Right cardiac atrium (tissue), 5 donors: ENCODE measurements at regions not wholly inside any gene's neighbourhood (a gene's known extent, or its start where the extent isn't known, plus 50 kb on each side); places are given as distances from the start of the nearest gene placed in this dataset.

Source experiments
- ATAC-seq, 2 donors: fragments of 200-7000 bp; cut with Tn5 transposase; one replicate each; pipeline versions ENCODE4 v1.8.0 to v1.9.1; 2020; ENCODE audit warnings: moderate library complexity in 2 of 2, mild to moderate bottlenecking in 1 of 2
- DNase-seq, 3 donors: peaks; one replicate each; pipeline ENCODE4 v3.0.0-alpha.2; 2020
- H3K27ac ChIP-seq: one replicate; pipeline ENCODE4 v1.5.1; 2013; ENCODE audit warnings: mild to moderate bottlenecking, low read length, control low read depth, moderate library complexity
- H3K27me3 ChIP-seq: one replicate; pipeline ENCODE4 v1.6.1; 2013; ENCODE audit not compliant: control insufficient read depth, insufficient read depth
- H3K4me1 ChIP-seq: one replicate; pipeline ENCODE4 v1.6.1; 2013; ENCODE audit warnings: low read length; ENCODE audit not compliant: control insufficient read depth, insufficient read depth
- H3K4me3 ChIP-seq: one replicate; pipeline ENCODE4 v1.5.1; 2013; ENCODE audit warnings: low read length, control low read depth
- H3K9me3 ChIP-seq: one replicate; pipeline ENCODE4 v1.6.1; 2013; ENCODE audit warnings: low read length; ENCODE audit not compliant: control insufficient read depth
- WGBS: extraction: QIAGEN DNeasy Blood & Tissue Kit; methylation state at CpG from one replicate; pipeline ENCODE4 v1.1.7; 2013; 5-methylcytosine and 5-hydroxymethylcytosine counted together
- intact Hi-C, 4 donors: fragments of 100-400 bp; cut with DNase I; formaldehyde crosslinking; loops; one replicate each; pipeline versions ENCODE4 v1.11.0 to v1.14.0; 2022 to 2023
- donor health status: healthy with polysubstance abuse.
- donor health status: DM: no; HTN: yes; CAD: no.
- donor health status: DM: no; HTN: no; CAD: no.
- donor health status: DM: no; HTN: yes; CAD: no; lungs with severe emphysema.
- donor health status: DM: yes; HTN: yes; CAD: no.

- no peak for DNase-seq
- intact Hi-C loops, result no loop called here
- no peaks in the 10 kb centered on the region for H3K9me3 ChIP-seq
- WGBS, result 89% methylated on average over 3 of the region's 3 CpGs
- no peak for ATAC-seq
- H3K4me1 ChIP-seq, result no peaks in the 10 kb centered on the region
- no peak overlapping the region for H3K27ac ChIP-seq
- H3K4me3 ChIP-seq, result no peak overlapping the region
- no peaks in the 10 kb centered on the region for H3K27me3 ChIP-seq
These were observed 213.6 kb downstream of the RDH14 start for GRCh38 chr2:18346874-18347273.

GRCh38 chr2:18346344-18346743 lies 214.1 kb downstream of the RDH14 start:
- DNase-seq (peak in 1 of 3 donors; percentile 47), ATAC-seq (peak; percentile 62 to 84)
- Histone ChIP-seq H3K27ac (no peak overlapping the region), H3K27me3 (no peaks in the 10 kb centered on the region), H3K9me3 (no peaks in the 10 kb centered on the region), H3K4me1 (no peaks in the 10 kb centered on the region), H3K4me3 (no peak overlapping the region)
- WGBS, result 53% methylated on average over 3 of the region's 3 CpGs
- intact Hi-C loops, result no loop called here

- no peaks in the 10 kb centered on the region for H3K4me1 ChIP-seq
- intact Hi-C loops, result no loop called here
- WGBS, result 73% methylated on average over 5 of the region's 5 CpGs
- H3K27ac ChIP-seq, result no peak overlapping the region
- H3K4me3 ChIP-seq, result no peak overlapping the region
- peak; percentile 62 to 76 for ATAC-seq
- DNase-seq, result no peak
- H3K27me3 ChIP-seq, result no peaks in the 10 kb centered on the region
- no peaks in the 10 kb centered on the region for H3K9me3 ChIP-seq
These were observed 214.6 kb downstream of the RDH14 start for GRCh38 chr2:18345848-18346247.

GRCh38 chr2:18342901-18343300 lies 217.6 kb downstream of the RDH14 start:
- H3K9me3 ChIP-seq, result no peaks in the 10 kb centered on the region
- H3K4me1 ChIP-seq, result no peaks in the 10 kb centered on the region
- no peak overlapping the region for H3K4me3 ChIP-seq
- WGBS, result 87% methylated on average over 6 of the region's 6 CpGs
- no peaks in the 10 kb centered on the region for H3K27me3 ChIP-seq
- intact Hi-C loops, result no loop called here
- ATAC-seq (no peak), DNase-seq (no peak)
- no peak overlapping the region for H3K27ac ChIP-seq

- no peaks in the 10 kb centered on the region for H3K9me3 ChIP-seq
- DNase-seq (no peak), ATAC-seq (no peak)
- intact Hi-C loops, result no loop called here
- no peaks in the 10 kb centered on the region for H3K27me3 ChIP-seq
- H3K4me1 ChIP-seq, result no peaks in the 10 kb centered on the region
- H3K4me3 ChIP-seq, result no peak overlapping the region
- H3K27ac ChIP-seq, result no peak overlapping the region
- WGBS, result 58% methylated on average over 1 of the region's 1 CpG
These were observed 221.1 kb downstream of the RDH14 start for GRCh38 chr2:18339326-18339725.

GRCh38 chr2:18336975-18337374 lies 223.5 kb downstream of the RDH14 start:
- Histone ChIP-seq H3K9me3 (no peaks in the 10 kb centered on the region), H3K4me1 (no peaks in the 10 kb centered on the region), H3K27ac (no peak overlapping the region), H3K4me3 (no peak overlapping the region), H3K27me3 (no peaks in the 10 kb centered on the region)
- DNase-seq, result no peak
- ATAC-seq, result no peak
- 58% methylated on average over 2 of the region's 2 CpGs for WGBS
- intact Hi-C loops, result no loop called here

GRCh38 chr2:18332477-18332876 lies 228.0 kb downstream of the RDH14 start:
- H3K4me3 ChIP-seq, result no peak overlapping the region
- H3K27ac ChIP-seq, result no peak overlapping the region
- 89% methylated on average over 6 of the region's 6 CpGs for WGBS
- intact Hi-C loops, result no loop called here
- H3K27me3 ChIP-seq, result no peaks in the 10 kb centered on the region
- ATAC-seq, result peak in 1 of 2 donors; percentile 33
- no peaks in the 10 kb centered on the region for H3K9me3 ChIP-seq
- no peaks in the 10 kb centered on the region for H3K4me1 ChIP-seq
- peak in 2 of 3 donors; percentile 23 to 27 for DNase-seq

GRCh38 chr2:18325118-18325517 lies 235.3 kb downstream of the RDH14 start:
- no peaks in the 10 kb centered on the region for H3K9me3 ChIP-seq
- intact Hi-C loops, result no loop called here
- DNase-seq (no peak), ATAC-seq (no peak)
- no peak overlapping the region for H3K27ac ChIP-seq
- 76% methylated on average over 5 of the region's 5 CpGs for WGBS
- H3K4me3 ChIP-seq, result no peak overlapping the region
- no peaks in the 10 kb centered on the region for H3K27me3 ChIP-seq
- no peaks in the 10 kb centered on the region for H3K4me1 ChIP-seq

- ATAC-seq, result no peak
- Histone ChIP-seq H3K27me3 (no peaks in the 10 kb centered on the region), H3K4me3 (no peak overlapping the region), H3K4me1 (no peaks in the 10 kb centered on the region), H3K9me3 (no peaks in the 10 kb centered on the region), H3K27ac (no peak overlapping the region)
- intact Hi-C loops, result no loop called here
- no peak for DNase-seq
These were observed 240.5 kb downstream of the RDH14 start for GRCh38 chr2:18319987-18320386.

GRCh38 chr2:18317017-18317416 lies 243.4 kb downstream of the RDH14 start:
- intact Hi-C loops, result no loop called here
- ATAC-seq, result no peak
- no peak overlapping the region for H3K27ac ChIP-seq
- no peak for DNase-seq
- no peaks in the 10 kb centered on the region for H3K4me1 ChIP-seq
- 60% methylated on average over 2 of the region's 2 CpGs for WGBS
- H3K9me3 ChIP-seq, result no peaks in the 10 kb centered on the region
- H3K27me3 ChIP-seq, result no peaks in the 10 kb centered on the region
- no peak overlapping the region for H3K4me3 ChIP-seq

GRCh38 chr2:18312818-18313217 lies 247.6 kb downstream of the RDH14 start:
- 64% methylated on average over 3 of the region's 3 CpGs for WGBS
- intact Hi-C loops, result no loop called here
- Histone ChIP-seq H3K27me3 (no peaks in the 10 kb centered on the region), H3K9me3 (no peaks in the 10 kb centered on the region), H3K4me3 (no peak overlapping the region), H3K4me1 (no peaks in the 10 kb centered on the region), H3K27ac (no peak overlapping the region)
- DNase-seq (no peak), ATAC-seq (no peak)

- ATAC-seq, result no peak
- Histone ChIP-seq H3K4me3 (no peak overlapping the region), H3K27ac (no peak overlapping the region)
These were observed 248.8 kb downstream of the RDH14 start for GRCh38 chr2:18311420-18312195.

More at GRCh38 chr2:18311420-18312195, 248.8 kb downstream of the RDH14 start:
- no peak for DNase-seq
- Histone ChIP-seq H3K9me3 (no peaks in the 10 kb centered on the region), H3K27me3 (no peaks in the 10 kb centered on the region), H3K4me1 (no peaks in the 10 kb centered on the region)
- 54% methylated on average over 4 of the region's 4 CpGs for WGBS
- intact Hi-C loops, result no loop called here
